Central memory CD4-positive, alpha-beta T cell (primary cell): ENCODE measurements at regions not wholly inside any gene's neighbourhood (a gene's known extent, or its start where the extent isn't known, plus 50 kb on each side); places are given as distances from the start of the nearest gene placed in this dataset.
"Not testable (repeated sequence)": the region's sequence is repeated elsewhere in the genome, so short reads cannot be mapped to it uniquely, and the experiment has no call there.

ENCODE experiments used
- DNase-seq: peaks from one replicate; pipeline ENCODE4 v3.0.0; 2022

DNA sequence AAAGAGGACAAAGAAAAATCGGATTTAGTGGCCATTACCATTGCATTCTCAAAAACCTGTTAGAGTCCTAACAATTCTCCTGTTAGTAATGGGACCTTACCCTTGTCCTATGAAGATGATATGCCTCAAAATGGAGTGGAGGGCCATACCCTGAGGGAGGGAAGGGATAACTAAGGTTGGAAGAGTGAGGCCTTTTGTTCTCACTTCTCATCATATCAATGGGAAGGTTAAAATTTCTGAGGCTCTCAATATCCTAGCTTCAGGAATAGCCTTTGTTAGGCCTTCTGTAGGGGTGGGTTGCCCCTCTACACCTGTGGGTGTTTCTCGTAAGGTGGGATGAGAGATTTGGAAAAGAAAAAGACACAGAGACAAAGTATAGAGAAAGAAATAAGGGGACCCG, 109.4 kb upstream of the SGIP1 start:
- not testable (repeated sequence) for DNase-seq

DNA sequence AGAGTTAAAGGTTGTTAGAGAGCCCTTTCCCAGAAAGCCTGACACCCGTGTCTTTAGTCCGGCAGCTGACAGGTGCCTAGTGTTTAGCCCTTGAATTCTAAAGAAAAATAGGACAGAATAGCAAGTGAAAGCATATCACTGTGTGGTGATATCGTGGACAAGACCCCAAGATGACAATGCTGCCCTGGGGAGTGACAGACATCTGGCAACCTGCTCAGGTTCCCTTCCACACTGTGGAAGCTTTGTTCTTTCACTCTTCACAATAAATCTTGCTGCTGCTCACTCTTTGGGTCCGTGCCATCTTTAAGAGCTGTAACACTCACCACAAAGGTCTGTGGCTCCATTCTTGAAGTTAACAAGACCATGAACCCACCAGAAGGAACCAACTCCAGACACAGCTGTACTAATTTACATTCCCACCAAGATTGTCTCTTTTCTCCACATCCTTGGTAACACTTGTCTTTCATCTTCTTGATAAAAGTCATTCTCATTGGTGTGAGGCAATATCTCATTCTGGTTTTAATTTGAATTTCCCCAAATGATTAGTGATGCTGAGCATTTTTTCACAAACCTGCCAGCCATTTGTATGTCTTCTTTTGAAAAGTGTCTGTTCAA, 107.6 kb upstream of the SGIP1 start:
- DNase-seq, result no peak

DNA sequence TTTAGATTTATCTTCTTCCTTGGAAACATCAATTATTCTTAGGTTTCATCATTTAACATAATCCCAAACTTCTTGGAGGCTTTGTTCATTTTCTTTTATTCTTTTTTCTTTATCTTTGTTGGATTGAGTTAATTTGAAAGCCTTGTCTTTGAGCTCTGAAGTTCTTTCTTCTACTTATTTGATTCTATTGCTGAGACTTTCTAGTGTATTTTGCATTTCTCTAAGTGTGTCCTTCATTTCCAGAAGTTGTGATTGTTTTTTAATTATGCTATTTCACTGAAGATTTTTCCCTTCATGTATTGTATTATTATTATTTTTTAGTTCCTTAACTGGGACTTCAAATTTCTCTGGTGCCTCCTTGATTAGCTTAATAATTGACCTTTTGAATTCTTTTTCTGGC, 103.1 kb upstream of the SGIP1 start:
- DNase-seq, result not testable (repeated sequence)

DNA sequence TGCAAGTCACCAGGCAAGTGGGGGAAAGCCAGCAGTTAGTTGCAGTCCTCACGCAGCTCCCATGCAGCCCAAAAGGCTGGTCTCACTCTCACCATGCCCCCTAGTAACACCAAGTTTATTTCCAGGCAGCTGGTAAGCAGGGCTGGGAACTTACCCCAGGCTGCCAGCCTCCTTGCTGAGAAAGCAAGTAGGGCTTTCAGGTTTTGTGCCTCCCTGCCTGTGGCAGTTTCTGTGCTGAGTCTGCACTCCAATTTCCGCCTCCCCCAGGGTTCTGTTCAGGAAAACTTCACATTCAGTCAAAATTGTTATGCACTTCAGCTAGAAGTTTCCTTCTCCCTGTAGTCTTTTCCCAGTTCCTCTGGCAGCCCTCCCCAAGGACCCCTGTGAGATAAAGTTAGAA, 102.0 kb upstream of the SGIP1 start:
- no peak for DNase-seq

DNA sequence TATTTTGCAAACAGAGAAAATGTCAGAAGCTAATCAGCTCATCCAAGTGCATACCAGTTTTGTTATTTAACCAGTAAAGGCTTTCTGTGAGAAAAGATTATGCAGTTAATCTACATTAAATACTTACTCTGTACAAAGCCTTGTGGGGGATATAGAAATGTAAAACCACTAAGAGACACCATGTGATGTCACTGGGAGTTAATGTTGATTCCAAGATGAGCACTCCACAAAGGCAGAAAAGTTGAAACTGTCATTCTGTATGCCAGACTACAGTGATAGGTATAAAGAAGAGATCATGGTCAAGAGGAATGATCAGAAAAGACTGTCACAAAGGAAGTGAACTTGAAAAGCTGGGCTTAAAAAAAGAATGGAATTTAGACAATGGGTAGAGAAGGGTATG, 100.3 kb upstream of the SGIP1 start:
- no peak for DNase-seq

DNA sequence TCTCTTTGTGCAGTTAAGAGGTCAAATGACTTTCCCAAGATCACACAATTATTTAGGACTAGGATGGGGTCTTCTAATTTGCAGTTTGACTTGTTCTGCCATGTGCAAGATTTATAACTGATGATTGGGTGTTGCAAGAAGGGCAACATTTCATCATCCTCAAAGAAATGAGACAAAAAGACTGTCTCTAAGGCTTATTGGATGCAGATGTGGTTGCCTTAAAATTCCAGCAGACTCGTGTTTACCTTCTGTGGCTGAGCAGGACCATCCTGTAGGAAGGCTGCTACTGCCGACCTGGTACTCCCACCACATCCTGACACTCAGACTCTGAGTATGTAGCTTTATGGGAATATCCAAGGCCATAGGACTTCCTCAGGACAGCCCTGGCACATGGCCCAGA, 99.9 kb upstream of the SGIP1 start:
- no peak for DNase-seq

DNA sequence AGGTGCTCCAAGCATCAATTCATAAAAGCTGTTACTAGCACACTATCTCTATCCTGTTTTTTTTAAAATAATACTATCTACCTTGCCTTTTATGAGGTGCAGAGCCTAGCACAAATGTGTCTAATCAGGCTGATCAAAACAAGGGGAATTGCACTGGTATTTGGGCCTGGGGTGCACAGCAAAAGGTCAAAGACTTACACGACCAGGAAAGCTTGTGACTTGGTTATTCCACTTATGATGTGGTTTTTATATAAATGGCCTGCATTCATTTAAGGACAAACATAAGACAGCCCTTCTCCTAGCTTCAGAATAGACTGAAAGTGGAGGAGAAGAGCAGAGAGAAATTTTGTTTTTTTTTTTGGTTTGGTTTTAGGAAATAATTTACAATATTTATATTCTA, 98.4 kb upstream of the SGIP1 start:
- no peak for DNase-seq

DNA sequence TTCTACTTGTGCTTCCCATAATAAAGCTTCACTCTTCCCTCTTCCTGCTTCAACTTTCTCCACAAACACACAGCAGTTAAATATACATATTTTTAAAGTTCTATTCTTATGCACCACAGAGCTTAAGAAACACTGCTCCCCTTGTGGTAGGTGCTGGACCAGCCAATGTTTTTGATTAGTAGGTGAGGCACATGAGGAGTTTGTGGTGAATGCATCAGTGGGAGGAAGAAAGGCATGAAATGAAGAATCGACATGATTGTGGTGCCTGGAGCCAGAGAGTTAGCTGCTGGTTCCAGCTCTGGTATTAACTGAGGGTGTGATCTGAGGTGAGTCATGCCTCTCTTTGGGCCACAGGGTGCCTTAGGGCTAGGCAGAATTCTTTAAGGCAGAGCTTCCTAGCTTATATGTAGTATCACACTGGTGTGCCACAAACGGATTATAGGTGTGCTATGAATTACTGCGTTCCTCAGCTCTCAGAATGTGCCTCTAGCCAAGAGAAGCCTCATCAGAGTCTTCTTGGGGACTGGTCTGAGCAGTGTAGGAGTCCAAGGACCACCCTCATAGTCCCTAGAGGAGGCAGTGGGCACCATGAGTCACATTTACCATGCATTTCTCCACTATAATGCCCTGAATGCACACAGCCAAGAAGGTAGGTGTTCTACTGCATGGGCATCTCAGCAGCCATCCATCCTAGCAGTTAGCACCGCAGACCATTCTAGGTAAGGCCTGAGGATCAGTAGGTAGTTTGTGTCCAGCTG, 97.4 kb upstream of the SGIP1 start:
- DNase-seq, result peak; percentile 33

DNA sequence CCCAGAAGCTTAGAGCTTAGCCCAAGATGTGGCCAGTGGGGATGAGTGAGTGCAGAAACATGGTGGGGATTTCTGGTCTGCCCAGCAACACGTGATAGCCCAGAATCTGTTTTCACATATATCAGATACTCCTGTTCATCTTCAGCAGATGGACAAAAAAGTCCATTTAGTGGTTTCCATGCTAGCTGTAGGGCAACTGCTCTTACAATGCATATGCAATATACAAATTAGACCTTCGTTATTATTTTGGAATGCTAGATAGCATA, 96.9 kb upstream of the SGIP1 start:
- DNase-seq, result no peak

DNA sequence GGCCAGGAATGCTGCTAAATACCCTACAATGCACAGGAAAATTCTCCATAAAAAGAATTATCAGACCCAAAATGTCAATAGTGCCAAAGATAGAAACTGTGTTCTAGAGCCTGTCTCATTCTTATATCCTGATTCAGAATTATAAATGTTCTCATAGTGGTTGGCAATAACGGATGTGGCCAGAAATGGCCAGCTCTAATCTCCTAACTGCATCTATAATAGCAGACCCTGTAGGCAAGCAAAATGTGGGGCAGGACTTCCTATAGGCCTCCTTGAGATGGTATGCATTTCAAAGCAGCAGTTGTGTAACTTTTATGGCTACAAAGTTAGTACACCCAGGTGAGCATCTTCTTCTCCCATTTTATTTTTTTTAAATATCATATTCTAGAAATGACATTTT, 95.9 kb upstream of the SGIP1 start:
- DNase-seq, result no peak

DNA sequence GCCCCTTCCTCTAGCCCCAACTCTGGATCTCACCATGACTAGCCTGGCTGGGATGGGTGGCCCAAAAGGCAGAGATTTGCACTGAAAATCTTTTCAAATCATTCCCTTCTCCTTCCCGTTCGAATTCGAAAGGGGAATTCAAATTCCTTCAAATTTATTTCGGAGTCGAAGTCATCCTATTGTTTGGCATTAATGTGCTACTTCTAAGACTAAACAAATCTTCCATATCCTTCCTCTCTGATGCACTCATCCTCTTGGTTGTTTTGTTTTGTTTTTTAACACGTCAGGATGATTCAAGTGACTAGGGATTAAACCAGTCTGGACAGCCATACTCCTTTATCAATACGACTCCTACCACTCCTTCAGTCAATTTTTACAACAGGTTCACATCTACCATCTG, 95.5 kb upstream of the SGIP1 start:
- DNase-seq, result no peak

DNA sequence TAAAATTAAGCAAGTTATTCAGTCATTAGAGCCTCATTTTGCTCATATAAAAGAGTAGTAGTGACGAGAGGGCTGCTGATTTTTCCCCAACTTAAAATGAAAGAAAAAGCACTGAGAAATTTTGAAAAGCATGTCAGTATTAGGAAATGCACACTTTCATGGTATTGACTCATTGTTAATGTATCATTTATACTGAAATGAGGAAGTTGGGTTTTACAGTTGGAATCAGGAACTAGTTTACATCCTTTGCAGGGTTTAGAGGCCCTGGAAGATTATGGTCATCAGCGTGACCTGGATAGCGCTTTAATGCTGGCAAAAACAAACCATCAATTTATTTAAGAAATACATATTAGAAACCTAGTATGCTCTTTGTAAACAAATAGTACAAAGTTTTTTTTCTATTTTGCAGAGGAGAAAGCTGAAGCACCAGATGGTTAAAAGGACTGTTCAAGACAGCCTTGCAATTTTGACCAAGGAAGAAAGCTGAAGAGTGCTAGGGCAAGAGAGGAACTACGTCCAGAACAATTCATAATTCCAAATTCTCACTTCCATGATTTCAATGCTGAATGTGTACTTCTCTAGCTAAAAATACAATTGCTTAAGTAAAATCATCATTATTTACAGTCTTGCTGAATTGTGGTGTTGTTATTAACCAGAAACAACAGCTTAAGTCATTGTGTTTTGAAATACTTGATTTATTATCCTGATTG, 94.8 kb upstream of the SGIP1 start:
- DNase-seq, result no peak

DNA sequence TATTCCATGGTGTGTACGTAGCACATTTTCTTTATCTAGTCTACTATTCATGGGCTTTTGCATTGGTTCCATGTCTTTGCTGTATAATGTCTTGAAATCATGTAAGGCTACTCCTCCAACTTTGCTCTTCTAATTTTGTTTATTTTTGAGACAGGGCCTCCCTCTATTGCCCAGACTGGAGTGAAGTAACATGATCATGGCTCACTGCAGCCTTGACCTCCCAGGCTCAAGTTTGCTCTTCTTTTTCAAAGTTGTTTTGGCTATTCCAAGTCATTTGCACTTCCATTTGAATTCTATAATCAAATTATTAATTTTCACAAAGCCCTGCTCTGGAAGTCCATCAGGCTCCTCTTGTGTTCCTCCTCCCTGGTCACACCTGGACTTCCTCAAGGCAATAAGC, 90.2 kb upstream of the SGIP1 start:
- DNase-seq, result no peak

DNA sequence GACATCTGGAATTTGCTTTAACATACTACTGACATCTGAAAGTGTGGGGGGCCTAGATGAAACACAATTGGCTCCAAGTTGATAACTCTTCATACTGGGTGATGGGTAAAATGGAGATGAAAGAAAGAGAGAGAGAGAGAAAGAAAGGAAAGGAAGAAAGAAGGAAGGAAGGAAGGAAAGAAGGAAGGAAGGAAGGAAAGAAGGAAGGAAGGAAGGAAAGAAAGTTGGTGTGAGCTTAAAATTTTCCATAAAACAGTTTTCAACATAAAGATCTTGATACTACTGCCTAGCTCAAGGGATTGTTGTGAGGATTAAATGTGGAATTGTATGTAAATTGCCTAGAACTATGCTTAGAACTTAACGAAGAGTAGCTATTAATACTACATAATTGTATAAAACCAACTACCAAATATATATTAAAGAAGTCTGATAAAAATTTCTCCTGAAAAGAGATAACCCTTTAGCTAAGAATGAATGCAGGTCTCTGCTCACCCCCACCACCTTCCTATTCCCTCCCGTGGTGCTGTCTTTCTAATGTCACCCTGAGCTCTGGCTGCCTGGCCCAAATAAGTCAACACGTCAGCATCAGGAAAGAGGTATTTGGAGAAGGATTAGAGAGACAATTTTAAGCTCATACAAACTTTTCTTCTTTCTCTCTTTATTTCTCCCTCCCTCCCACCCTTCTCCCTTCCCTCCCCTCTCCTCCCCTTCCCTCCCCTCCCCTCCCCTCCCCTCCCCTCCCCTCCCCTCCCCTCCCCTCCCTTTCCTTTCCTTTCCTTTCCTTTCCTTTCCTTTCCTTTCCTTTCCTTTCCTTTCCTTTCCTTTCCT, 89.3 kb upstream of the SGIP1 start:
- DNase-seq, result no peak

DNA sequence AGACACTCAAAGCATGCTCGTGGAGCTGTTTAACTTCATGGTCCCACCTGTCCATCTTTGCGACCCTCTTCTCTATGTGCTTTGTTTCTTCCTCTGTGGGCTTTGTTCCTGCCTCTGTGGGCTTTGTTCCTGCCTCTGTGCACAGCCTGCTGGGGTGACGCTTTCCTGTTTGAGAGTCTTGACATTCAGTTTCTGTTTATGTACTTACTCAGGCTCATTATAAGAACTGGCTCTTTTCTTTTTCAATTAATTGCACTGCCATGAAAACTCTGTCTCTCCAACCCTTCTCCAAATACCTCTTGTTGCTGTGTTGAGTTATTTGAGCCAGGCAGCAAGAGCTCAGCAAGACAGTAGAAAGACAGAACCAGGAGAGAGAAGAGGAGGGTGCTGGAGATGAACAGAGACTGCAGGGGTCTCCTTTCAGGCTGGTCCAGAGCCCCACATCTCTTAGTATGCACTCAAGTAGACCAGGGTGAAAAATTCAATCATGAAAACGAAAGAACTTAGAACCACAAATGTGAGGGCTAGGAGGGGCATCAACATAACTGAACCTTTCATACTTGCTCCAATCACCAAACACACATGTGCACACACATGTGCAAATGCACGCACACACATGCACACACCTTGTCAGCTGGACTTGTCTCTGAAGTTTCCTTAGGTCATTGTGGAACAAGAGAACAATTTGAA, 88.3 kb upstream of the SGIP1 start:
- peak; percentile 48 for DNase-seq

DNA sequence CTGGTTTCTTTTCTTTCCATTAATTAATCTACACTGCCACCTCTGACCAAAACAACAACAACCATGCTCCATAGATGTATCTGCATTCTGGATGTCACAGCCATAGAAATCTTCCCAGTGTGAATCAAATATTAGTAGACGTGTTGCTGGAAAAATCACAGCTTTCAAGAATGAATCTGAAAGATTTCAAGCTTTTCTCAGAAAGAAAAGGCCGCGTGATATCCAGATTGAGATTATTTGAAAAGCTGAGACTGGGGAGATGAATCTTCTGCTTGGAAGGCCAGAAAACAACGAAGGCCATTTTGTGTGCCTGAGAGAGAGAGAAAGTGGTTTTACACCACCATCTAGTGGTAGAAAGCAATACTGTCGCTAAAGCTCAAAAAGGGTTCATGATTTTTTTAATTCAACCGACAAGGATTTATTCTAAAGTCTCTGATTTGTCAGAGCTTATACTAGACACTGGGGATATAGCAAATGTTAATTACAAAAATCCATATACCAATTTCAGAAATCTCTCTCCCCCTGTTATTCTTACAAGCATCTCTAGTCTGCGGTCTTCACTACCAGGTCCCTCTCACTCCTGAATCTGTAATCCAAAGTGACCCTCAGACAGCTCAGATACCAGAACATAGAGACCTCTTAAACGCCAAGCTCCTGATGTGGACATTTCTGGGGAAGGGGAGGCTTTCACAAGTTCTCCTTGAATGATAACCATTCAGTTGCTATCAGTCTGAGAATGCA, 87.5 kb upstream of the SGIP1 start:
- DNase-seq, result peak; percentile 68

DNA sequence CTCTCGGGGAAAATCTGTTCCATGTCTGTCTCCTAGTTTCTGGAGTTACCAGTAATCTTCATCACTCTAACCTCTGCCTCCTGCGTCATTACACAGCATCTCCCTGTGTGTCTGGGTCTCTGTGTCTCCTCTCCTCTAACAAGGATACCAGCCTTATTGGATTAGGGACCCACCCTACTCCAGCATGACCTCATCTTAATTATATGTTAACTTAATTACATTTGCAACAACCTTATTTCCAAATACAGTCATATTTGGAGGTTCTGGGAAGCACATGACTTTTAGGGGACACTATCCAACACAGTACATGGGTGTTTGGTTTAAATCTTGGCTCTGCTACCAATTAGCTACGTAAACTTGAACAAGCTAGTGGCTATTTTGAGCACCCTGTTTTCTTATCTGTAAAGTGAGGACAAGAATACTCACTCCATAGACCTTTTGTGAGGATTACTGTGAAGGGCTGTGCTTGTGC, 83.9 kb upstream of the SGIP1 start:
- DNase-seq, result no peak

DNA sequence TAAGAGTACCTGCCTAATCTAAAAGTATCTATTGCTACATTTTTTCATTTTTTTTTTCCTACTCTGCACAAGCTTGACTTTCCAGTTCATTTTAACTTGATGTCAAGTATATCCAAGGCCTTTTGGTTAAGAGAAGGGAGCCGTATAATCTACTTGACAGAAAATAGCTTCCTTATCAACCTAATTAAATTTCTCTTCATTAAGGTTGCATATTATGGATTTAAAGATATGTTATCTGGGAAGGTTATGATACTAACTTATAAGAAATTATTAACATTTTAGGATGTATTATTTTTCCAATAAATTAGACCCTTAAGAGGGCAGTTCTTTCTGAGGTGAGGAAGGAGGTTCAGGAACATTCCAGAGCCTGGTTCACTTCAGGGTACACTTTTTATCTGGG, 83.1 kb upstream of the SGIP1 start:
- no peak for DNase-seq

DNA sequence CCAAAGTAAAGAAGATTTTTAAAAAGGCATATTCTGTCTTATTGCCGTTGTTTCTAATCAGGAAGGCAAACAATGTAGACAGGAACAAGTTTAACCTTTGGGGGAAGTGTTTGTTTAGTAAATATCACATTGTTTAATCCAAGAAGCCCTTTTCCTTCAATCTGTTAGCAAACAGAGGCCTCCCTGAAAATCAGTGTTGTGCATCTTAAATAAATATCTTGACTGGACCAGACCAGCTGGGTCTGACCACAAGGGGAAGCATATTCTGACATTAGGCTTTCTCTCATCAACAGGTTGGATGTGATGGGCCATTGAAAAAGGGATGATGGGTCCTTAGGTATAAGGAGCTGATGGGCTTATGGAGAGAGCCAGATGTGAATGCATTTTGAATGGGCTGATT, 81.8 kb upstream of the SGIP1 start:
- no peak for DNase-seq

DNA sequence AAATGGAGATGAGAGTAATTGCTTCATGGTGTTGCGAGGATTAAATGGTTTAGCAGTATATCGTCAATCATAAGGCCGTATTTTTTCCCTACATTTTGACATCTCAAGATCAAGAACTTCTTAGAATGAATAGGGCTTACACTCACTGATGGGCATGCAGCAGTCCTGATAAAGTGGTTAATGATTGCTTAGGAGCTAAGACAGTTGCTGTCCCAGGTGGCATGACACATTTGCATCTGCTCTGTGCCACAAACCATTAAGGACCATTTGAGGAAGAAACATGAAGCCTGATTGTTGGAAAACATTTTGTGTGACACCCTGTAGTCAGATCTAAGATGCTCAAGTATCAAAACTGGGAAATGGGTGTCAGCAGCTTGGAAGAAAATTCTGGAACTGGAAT, 81.0 kb upstream of the SGIP1 start:
- DNase-seq, result no peak

DNA sequence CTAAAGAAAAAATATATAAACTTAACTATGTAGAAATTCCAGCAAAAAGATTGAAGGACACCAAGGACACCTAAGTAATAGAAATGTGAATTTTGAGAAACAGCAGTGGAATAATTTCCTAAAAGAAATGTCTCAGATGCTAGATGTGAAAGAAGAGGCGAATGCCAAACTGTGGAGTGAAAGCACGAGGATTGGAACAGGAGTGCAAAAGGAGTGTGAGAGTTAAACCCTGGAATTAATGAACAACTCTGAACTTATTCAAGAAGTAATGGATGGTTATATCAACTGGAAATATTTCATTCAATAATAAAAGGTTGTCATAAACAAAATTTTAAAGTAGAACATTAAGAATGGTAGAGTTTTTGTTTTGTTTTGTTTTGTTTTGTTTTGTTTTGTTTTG, 78.5 kb upstream of the SGIP1 start:
- DNase-seq, result no peak

DNA sequence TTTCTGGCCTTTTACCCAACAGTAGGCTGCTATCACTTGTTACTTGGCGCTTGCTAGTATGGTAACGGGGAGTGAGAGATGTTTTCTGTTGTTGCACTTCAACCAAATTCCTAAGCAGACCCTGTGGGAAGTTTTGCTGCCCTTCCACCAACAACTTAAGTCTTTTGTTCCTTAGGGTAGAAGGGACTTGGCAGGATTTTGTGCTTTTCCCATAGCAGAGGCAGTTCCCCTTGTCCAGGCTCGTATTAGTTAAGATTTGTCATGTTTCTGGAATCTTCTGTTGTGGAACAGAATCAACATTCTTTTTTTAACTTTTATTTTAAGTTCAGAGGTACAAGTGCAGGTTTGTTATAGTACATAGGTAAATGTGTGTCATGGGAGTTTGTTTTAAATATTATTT, 73.2 kb upstream of the SGIP1 start:
- DNase-seq, result no peak
